HG03066 (cell line): ENCODE measurements at regions not wholly inside any gene's neighbourhood (a gene's known extent, or its start where the extent isn't known, plus 50 kb on each side); places are given as distances from the start of the nearest gene placed in this dataset.

Experiments
- ATAC-seq: cut with Tn5 transposase; IDR thresholded peaks from one replicate; pipeline ENCODE4 v1.9.1; 2021; ENCODE audit warnings: low read depth; ENCODE audit not compliant: unreplicated experiment

DNA sequence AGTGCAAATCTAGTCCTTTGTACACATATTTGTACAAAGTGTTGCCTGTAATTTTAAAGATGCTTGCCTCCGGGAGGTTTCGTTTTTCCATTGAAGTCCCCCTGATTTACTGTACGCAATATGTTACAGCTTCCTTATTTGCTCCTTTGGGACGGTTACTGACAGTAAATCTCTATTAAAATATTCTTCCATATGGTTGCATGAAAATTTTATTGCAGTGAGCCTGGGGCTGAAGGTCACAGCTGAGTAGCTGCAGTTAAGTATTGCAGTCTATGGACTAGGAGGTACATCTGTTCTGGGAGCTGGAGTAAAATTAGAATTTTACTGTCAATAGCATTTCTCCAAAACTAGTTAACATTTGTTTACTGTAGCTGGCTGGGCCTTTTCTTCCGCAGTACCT lies 119.2 kb downstream of the ETAA1 start:
- ATAC-seq: no peak

DNA sequence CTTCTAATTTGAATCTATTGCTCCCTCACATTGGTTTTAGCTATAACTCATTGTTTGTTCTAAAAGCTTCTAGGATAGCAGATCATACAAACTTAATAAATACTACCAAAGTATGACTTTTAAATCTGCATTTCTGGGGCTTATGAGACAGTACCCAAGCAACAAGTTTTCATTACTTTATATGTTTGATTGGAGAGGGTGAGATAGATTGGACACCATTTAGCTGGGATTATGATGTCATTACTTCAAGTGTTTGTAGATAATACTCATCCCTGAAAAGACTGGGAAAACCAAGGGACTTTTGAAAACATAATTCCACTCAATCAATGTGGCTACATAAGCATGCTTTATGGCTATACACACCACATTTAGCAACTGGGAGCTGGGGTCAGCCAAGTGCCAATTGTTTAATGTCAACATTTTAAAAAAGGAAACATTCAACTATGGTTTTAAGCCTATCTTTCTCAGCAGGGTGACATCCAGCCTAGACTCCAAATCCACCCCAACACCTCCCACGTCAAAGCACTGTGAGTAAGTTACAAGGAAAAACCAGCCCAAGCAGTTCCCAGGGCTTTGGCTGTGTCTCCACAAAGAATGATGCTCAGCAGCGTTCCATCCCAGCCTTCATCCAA lies 119.9 kb downstream of the ETAA1 start:
- no peak for ATAC-seq

DNA sequence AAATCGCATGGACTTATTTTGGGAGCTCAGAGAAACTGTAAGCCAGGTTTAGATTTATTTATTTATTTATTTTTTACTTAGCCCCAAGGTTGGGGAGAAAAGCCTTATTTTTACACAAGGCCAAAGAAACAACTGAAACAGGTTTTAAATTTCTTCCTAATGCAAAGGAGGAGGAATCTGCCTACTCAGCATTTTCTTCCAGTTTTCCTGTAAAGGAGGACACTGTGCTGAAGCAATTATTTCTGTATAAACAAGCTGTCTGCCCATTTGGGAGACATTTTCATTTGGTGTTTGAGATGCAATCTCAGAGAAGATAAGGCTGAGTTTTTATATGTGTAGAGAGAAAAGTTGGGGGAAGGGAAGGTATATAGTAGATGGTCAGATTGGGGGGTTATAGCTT lies 125.0 kb downstream of the ETAA1 start:
- ATAC-seq: no peak

DNA sequence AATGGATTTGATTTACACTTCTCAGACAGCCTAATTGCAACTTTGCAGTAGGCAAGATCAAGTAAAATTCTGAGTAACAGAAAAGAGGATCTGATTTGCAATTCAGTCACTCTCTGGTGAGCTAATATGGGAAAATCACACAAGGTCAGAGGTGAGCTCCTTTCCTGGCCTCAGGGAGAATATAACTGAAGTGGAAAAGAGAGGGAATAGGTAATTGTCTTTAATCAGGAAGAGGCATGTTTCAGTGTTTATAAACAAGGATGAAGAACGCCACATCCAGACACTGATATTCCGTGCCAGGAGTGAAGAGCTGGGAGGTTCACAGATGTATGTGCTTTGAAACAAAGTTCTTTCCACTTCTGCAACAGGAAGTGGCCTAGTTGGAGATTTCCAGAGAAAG lies 127.1 kb downstream of the ETAA1 start:
- no peak for ATAC-seq

DNA sequence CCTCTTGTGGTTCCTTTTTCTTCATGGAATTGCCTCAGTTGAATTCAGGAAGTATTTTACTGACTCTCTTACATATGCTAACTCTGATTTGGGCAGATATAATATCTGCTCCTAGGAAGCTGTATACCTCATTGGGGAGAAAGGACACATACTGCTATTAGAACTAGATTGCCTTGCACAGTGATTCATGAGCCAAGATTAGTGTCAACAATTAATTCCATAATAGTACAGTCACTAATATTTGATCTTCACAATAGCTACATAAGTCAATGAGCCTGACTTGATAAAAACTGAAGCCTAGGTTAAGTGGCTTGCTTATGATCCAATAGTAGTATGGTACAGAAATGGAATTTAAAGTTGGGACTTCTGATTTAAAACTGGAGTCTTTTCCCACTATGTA lies 127.6 kb downstream of the ETAA1 start:
- ATAC-seq: no peak

DNA sequence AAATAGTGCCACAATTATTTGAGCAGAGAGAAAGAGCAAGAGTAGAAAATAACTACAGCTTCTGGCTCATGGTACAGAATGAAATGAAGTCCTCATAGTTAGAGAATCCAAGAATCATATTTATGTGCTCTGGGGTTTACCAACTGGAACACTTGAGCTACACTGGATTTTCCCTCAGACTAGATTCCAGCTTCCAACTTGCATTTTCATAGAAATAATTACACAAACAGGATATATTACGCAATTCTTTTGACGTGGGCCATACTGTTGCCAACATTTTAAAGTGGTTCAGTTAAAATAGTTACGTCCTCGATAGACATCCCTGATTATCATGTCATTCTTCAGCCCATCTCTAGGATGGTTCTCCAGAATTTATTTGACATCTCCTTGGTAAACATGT lies 129.2 kb downstream of the ETAA1 start:
- no peak for ATAC-seq

DNA sequence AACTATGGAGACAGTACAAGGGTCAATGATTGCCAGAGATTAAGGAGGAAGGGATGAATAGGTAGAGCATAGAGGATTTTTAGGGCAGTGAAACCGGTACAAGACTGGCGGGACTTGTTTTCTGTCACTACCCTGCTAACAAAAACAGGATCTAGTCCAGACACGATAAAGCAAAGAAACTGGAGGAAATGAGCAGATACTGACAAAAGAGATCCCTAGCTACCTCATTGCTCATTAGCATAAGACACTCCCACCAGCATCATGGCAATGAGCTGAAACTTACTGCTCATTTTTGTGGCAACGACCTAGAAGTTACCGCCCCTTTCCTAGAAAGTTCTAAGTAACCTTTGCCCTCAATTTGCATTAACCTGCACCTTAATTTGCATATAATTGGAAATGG lies 131.2 kb downstream of the ETAA1 start:
- no peak for ATAC-seq

DNA sequence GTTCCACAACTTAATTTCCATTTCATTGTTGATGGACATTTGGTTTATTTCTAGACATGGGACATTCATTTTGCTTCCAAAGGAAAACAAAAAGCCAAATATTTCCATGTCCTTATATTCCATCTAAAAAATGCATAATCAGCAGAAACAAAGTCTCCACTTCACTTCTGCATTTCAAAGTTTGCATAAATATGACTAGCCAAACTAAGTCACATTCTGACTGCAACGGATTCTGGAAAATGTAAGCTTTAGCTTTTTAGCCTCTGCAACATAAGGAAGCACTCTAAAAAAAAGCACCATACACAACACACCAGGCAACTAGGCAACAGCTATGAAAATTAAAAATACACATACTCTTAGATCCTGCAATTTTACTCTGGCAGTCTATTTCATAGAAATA lies 135.3 kb downstream of the ETAA1 start:
- ATAC-seq: no peak

DNA sequence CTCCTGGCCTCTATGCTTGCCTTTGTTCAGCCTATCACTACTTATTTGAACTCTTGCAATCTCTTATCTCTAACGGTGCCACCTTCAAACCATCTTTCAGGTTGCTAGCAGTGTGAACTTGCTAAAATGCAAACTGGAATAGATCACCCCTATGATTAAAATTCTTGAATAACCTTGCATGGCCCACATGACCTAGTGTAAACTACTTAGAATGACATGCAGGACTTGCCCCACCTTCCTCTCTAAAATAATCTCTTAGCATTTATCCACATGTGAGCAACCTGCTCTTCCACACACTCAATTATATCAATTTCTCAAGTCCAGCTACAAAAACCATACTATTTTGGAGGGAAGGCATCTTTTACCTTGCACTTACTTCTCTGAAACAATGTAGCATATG lies 137.6 kb downstream of the ETAA1 start:
- ATAC-seq: no peak

DNA sequence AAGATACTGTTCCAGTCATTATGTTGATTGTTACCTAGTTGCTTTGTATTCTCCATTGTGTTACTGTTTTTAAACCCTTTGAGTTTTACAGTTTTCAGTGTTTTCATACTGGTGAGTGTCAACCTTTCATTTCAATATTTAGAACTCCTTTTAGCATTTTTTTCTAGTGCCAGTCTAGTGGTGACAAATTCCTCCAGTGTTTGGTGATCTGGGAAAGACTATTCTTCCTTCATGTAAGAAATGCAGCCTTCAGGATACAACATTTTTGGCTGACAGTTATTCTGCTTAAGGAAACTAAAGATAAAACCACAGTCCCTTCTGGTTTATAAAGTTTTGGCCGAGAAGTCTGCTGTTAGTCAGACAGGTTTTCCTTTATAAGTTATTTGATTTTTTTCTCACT lies 143.8 kb downstream of the ETAA1 start:
- no peak for ATAC-seq

DNA sequence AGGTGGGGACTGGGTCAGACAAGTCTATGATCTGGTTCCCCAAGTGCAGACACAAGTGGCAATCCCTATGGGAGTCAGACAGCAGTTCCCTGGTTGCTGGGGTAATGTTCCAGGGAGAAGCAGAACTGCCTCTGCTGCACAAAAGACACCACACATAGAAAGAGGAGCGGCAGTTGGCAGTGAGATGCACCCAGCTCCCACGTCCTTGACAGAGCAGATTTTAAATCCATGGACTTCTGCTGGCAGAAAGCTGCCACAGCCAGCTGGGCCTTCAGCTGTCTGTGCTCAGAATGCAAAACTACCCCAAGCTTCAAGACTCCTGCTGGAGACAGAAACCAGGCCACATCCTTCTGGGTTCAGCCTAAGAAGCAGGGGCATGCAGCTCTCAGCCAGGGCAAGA lies 147.2 kb downstream of the ETAA1 start:
- ATAC-seq: no peak

DNA sequence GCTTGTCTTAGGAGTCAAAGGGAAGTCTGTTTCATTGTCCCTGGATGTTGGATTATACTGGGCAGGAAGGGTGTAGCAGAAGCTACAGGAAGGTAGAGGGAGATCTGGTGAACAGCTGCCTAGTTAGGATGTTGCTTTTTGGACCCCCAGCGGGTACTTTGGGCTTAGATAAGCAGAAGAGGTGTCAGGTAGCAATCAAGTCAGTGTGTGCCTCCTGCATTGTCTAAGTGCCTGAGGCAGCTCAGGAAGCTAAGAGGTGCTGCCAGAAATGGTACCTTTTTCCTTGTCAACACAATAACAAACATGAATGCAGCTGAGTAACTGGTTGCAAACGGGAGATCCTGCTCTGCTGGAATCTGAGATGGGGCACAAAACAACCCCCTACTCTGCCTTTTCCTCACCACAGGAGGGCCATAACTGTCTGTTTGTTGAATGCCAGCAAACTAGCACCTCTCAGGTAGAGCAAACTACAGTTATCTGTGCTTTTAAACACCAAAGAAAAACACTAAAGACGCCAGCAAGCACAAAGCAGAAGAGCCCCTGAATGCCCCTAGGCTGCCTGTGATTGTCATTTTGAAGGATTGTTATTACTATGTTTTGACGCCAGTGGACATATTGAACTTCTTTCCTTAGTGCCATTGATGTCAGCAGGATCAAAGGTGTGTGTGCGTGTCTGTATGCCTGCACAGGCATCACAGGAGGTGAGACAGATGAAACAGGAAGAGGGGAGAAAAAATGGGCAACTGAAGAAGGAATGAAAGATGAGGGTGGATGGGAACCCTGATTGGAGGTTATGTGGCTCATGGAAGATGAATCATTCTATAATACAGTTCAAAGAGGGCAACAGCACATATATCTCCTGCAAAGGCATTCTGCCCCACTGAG lies 151.4 kb downstream of the ETAA1 start:
- ATAC-seq: no peak

DNA sequence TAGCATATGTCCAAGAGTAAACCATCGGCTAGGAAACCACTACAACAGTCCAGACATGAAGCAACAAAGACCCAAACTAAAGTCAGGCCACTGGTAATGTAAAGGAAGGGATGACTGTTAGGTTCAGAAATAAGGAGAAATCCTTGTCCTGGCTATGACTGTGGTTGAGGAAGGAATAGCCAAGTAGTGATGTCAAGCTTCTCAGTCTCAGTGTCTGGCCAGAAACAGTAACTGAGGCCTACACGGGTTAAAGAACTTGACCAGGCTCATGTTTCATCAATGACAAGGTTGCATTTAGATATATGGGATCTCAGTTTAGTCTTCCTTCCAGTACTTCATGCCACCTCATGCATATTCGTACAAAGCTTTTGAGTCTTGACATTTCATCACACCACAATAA lies 162.0 kb downstream of the ETAA1 start:
- ATAC-seq: no peak

DNA sequence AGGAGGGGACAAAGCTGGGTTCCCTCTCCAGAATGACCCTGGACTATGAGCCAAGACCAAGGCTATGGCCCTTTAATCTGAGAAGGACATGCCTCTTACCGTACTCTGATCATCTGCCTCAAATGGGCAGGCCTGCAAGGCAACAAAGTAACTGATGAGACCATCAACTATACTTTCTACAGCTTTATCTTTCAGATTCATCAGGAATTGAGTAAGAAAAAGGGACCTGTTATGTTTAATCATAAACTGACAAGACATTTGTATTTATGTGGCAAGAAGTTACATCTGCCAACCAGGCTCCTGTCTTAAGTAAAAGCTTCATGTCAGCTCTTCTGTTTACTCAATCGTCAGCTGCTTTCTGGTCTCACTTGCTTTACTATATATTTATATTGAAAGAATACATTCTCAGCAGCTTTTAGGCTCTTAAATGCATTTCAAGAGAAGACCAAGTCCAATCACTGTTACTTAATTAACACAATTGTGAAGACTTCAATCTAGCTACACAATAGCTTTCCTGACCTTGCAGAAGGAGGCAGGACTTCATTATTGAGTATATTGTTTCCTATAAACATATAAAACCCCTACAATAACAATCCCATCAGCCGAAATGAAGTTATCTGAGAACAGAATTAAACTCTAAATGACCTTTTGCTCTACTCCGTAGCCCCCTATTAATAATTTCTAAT lies 163.8 kb downstream of the ETAA1 start:
- no peak for ATAC-seq

DNA sequence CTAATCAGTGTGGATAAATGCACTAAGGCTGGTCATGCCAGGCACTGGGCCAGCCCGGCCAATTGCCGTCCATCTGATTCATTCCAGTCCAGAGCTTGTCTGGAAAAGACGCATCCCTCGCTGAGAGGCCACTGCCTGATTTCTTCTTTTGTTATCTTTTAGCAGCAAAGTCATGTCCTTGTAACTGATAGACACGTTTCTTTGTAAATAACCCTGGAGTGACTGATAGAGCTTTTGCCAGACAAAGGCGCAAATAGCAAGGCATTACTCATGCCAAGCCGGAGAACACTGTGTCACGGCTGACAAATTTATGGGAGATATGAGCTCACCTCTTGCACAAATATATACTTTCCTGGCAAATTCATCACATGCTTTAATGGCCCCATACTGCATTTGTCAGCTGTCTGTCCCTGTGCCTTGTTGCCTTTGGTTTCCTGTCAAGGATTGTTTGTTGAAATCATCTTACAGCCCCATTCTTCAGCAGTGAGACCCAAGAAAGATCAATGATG lies 164.4 kb downstream of the ETAA1 start:
- ATAC-seq: no peak

DNA sequence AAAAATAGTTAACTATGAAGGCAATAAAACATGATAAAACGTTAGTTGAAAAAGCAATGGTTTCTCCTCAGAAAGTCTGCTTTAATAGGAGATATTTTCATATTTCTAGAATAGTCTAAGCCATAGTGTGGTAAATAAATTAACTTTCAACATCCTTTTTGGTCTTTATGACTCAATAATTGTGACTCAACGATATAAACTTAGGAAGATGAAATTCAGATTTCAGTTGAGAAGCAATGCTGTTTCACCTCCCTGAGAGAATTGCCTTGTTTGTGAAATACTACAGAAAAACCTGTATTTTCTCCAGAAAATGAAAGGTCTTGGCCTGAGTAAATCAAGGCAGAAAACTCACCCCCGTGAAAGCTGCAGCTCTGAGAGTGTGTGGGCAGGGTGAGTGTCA lies 166.9 kb downstream of the ETAA1 start:
- no peak for ATAC-seq

DNA sequence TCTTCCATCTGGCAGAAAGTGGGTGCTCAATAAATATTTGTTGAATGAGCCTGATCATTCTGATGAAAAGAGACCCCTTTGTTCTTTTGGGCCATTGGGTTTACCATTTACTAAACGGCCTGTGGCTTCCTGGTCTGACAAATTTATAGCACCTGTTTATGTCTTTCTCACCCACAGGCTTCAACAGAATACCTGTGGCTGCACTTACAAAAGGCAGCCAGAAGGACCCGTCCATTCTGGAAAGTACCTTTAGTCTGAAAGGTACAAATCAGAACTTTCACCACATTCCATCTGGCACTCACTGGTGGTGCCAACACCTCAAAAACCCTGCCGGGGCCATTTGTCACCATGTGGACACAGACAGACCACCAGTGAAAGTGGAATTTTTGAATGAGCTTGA lies 167.5 kb downstream of the ETAA1 start:
- no peak for ATAC-seq

DNA sequence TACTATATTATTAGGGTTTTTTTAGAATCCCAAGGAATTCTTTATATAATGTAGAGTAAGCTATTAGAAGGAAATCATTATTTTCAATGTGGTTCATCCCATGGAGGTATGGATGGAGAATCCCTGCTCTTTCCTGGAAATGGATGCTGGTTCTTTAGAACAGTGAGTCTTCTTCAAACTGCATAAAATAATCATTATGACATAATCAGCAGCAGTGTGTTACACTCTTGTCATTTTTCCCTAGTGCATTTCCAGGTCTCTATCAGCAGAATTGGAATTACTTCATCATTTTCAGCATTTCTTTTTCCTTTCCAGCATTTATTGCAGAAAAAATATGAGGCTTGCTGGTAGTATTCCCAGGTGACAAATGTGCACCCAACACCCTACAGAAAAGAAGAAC lies 168.1 kb downstream of the ETAA1 start:
- ATAC-seq: no peak

DNA sequence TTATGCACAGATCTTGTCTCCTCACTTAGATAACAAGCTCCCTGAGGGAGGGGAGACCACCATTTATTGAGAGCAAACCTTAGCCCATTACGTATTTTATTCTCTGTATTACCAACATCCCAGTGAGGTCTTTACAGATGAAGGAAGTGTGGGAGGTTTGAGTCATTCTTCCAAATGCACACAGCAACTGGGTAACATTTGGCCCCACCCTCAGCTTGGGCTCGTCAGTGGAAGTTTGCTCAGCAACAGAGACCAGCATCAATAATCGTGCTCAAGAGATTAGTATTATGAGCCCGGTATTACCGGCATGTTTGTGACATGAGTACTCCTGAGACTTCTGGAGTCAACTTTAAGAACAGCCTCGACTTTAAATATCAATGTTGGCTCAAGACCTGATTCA lies 168.6 kb downstream of the ETAA1 start:
- ATAC-seq: no peak

DNA sequence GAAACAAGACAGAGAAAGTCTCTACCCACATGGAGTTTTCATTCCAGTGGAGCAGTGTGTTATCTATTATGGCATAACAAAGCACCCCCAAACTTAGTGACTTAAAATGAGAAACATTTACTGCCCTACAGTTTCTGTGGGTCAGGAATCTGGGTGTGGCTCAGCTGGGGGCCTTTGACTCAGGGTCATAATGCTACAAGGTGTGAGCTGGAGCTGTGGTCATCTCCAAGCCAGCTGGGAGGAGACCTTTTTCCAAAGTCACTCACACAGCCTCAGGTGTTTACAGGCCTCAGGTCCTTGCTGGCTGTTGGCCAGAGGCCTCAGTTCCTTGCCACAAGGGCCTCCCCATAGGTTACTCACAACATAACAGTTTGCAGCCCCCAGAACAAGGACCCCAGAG lies 169.2 kb downstream of the ETAA1 start:
- no peak for ATAC-seq

DNA sequence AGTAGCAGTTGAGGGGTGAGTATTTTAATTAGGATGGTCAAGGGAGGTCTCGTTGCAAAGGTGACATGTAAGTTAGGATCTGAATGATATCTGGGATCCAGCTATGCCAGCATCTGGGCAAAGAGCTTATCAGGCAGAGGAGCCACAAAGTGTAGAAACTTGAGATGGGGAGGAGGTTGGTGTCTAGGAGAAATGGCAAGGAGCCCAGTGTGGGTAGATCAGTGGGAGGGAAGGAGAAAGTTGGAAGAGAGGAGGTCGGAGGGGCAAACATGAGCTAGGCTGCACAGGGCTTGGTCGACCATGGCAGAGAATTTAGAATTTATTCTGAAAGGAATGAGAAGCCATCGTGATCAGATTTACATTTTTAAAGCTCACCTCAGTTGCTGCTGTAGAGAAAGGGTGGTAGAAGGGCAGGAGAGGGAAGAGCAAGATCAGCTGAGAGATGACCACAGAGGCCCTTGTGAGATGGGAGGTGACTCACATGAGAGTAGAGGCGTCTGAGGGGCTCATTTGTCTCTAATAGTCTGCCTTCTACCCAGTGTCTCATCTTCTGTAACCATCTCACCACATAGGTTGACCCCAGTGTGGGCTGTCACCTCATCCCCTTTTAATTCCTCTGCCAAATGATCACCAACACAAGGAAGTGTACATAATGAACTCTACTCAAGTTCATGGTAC lies 170.0 kb downstream of the ETAA1 start:
- no peak for ATAC-seq
